Muscle layer of duodenum (tissue), 2 donors: ENCODE measurements at regions not wholly inside any gene's neighbourhood (a gene's known extent, or its start where the extent isn't known, plus 50 kb on each side); places are given as distances from the start of the nearest gene placed in this dataset.
"Not testable (repeated sequence)": the region's sequence is repeated elsewhere in the genome, so short reads cannot be mapped to it uniquely, and the experiment has no call there.

Experiments
- H3K27ac ChIP-seq: one replicate; pipeline ENCODE4 v1.7.0; 2013; ENCODE audit warnings: mild to moderate bottlenecking, low read length
- H3K27me3 ChIP-seq: one replicate; pipeline ENCODE4 v1.7.0; 2013; ENCODE audit warnings: low read depth, mild to moderate bottlenecking, control low read depth, low read length
- H3K36me3 ChIP-seq, 2 donors: one replicate each; pipeline ENCODE4 v1.7.0; 2013; ENCODE audit warnings: low read length in 2 of 2, control low read depth in 1 of 2, mild to moderate bottlenecking in 1 of 2; ENCODE audit not compliant: insufficient read depth in 2 of 2, control insufficient read depth in 1 of 2
- H3K4me1 ChIP-seq, 2 donors: one replicate each; pipeline ENCODE4 v1.7.0; 2013; ENCODE audit warnings: low read length in 2 of 2, mild to moderate bottlenecking in 2 of 2, control low read depth in 1 of 2, moderate library complexity in 1 of 2; ENCODE audit not compliant: insufficient read depth in 2 of 2, control insufficient read depth in 1 of 2
- H3K4me3 ChIP-seq, 2 donors: one replicate each; pipeline ENCODE4 v1.7.0; 2013; ENCODE audit warnings: low read length in 2 of 2, low read depth in 1 of 2, mild to moderate bottlenecking in 1 of 2
- H3K9me3 ChIP-seq, 2 donors: one replicate each; pipeline ENCODE4 v1.7.0; 2013; ENCODE audit warnings: low read length in 2 of 2, control low read depth in 1 of 2, mild to moderate bottlenecking in 1 of 2; ENCODE audit not compliant: control insufficient read depth in 1 of 2
- donor health status: healthy.

DNA sequence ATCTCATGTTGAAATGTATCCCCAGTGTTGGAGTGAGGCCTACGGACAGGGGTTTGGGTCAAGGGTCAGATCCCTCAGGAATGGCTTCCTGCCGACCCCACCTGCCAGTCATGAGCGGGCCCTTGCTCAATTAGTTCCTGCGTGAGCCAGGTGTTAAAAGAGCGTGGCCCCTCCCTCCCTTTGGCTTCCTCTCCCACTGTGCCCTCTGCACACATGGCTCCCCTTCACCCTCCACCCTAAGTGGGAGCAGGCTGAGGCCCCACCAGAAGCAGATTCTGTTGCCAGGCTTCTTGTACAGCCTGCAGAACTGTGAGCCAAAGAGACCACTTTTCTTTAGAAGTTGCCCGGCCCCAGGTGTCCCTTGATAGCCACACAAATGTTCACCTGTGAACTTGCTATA, 193.3 kb downstream of the NPIPB11 start:
- H3K4me1 ChIP-seq, H3K4me3 ChIP-seq, H3K27me3 ChIP-seq, H3K36me3 ChIP-seq, H3K27ac ChIP-seq, H3K9me3 ChIP-seq: not testable (repeated sequence)

- not testable (repeated sequence) for H3K27me3 ChIP-seq, H3K4me3 ChIP-seq, H3K27ac ChIP-seq
These were observed 194.2 kb downstream of the NPIPB11 start for GRCh38 chr16:29212084-29213027.

DNA sequence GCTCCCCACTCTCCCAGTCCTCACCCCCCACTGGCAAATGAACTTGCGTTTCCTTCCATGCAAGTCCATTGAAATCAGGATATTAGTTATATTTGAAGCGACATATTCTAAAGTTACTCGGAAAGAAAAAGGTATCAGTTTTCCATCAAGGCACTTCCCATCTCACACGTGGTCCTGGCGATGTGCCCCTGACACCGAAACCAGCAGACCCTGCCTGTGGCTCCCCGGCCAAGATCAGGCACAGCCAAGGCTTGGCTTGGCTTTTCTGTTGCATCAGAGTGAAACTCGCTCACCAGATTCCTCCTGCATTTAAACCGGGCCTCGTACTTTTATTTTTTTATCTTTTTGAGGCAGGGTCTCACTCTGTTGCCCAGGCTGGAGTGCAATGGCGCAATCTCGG, 195.1 kb downstream of the NPIPB11 start:
- not testable (repeated sequence) for H3K9me3 ChIP-seq, H3K4me3 ChIP-seq, H3K27ac ChIP-seq, H3K36me3 ChIP-seq, H3K4me1 ChIP-seq, H3K27me3 ChIP-seq

More at GRCh38 chr16:29212084-29213027, 194.2 kb downstream of the NPIPB11 start:
- not testable (repeated sequence) for H3K4me1 ChIP-seq, H3K36me3 ChIP-seq, H3K9me3 ChIP-seq

- not testable (repeated sequence) for H3K27ac ChIP-seq, H3K9me3 ChIP-seq, H3K36me3 ChIP-seq, H3K4me3 ChIP-seq, H3K27me3 ChIP-seq, H3K4me1 ChIP-seq
These were observed 196.0 kb downstream of the NPIPB11 start for GRCh38 chr16:29210299-29211150.

DNA sequence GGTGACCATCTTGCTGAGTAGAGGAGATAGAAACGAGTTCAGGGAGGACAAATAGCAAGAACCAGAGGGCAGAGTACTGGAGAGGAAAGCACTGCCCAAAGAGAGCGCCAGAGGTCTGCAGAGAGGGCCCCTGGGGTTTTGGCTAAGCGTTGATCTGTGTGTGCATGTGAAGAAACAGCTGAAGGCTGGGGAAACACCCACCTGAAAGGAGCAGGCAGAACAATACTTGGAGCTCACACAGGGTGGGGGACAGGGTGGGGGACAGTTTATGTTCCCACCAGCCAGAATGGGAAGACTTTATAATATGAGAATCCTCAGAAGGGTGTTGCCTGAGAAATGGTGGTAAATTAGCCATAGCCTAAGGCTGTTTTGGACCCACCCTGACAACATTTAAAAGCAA, 200.4 kb downstream of the NPIPB11 start:
- peaks cover 0 to 18% of the 10 kb centered on the region in 2 donors for H3K4me1 ChIP-seq
- not testable (repeated sequence) for H3K9me3 ChIP-seq

DNA sequence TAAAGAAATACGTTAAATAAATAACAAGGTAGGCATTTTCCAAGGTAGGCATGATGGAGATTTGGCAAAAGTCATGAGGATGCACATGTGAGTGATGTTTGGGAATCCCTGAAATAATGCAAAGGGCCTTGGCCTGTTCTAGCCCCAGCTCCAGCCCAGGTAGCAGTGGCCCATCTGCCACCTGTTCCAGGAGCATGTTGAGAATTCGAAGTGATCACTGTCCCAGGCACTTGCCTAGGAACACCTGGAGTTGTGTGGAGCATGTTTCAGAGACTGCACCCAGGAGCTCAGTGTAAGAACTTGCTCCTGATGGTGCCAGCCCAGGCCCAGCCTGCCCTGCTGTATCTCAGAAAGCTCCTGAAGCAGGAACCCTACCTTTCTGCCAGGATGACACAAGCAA, 201.4 kb downstream of the NPIPB11 start:
- not testable (repeated sequence) for H3K27me3 ChIP-seq, H3K36me3 ChIP-seq, H3K27ac ChIP-seq, H3K9me3 ChIP-seq, H3K4me3 ChIP-seq
- peaks cover 0 to 23% of the 10 kb centered on the region in 2 donors for H3K4me1 ChIP-seq

More for the DNA sequence above, 200.4 kb downstream of the NPIPB11 start:
- H3K36me3 ChIP-seq, H3K4me3 ChIP-seq, H3K27ac ChIP-seq, H3K27me3 ChIP-seq: not testable (repeated sequence)

- Histone ChIP-seq H3K27me3 (no peaks in the 10 kb centered on the region), H3K9me3 (no peaks in the 10 kb centered on the region), H3K4me1 (peaks cover 0 to 23% of the 10 kb centered on the region in 2 donors), H3K4me3 (no peak overlapping the region), H3K27ac (no peak overlapping the region), H3K36me3 (no peaks in the 10 kb centered on the region)
These were observed 201.7 kb downstream of the NPIPB11 start for GRCh38 chr16:29204806-29205135.

DNA sequence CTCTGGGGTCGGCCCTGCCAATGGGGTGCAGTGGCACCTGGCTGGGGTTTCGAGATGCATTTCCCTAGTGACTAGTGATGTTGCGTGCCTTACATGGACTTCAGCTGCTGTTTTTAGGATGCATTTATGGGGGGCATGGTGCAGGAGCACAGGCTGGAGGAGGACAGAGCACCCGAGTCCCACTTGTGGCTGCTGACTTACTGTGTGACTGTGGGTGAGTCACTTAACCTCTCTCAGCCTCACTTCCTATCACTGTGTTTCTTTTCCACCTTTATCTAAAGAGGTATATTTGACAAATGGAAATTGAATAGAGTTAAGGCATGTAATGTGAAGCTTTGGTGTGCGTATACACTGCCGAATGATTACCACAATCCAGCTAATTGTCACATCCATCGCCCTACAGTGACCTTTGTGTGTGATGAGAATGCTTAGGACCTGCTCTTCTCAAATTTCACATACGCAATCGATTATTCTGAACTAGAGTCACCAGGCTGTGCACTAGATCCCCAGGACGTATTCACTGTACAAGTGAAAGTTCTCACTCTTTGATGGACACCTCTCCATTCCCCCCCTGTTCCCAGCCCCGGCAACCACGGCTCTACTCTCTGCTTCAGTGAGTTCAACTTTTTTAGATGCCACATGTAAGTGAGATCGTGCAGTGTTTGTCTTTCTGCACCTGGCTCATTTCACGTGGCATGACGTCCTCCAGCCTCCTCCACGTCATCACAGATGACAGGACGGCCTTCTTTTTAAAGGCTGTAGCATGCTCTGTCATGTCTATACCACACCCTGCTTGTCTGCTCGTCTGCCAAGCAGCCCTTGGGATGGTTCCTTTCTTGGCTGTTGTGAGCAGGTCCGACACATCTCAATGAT, 202.3 kb downstream of the NPIPB11 start:
- not testable (repeated sequence) for H3K36me3 ChIP-seq, H3K27ac ChIP-seq, H3K4me3 ChIP-seq, H3K27me3 ChIP-seq, H3K9me3 ChIP-seq
- peaks cover 0 to 25% of the 10 kb centered on the region in 2 donors for H3K4me1 ChIP-seq

DNA sequence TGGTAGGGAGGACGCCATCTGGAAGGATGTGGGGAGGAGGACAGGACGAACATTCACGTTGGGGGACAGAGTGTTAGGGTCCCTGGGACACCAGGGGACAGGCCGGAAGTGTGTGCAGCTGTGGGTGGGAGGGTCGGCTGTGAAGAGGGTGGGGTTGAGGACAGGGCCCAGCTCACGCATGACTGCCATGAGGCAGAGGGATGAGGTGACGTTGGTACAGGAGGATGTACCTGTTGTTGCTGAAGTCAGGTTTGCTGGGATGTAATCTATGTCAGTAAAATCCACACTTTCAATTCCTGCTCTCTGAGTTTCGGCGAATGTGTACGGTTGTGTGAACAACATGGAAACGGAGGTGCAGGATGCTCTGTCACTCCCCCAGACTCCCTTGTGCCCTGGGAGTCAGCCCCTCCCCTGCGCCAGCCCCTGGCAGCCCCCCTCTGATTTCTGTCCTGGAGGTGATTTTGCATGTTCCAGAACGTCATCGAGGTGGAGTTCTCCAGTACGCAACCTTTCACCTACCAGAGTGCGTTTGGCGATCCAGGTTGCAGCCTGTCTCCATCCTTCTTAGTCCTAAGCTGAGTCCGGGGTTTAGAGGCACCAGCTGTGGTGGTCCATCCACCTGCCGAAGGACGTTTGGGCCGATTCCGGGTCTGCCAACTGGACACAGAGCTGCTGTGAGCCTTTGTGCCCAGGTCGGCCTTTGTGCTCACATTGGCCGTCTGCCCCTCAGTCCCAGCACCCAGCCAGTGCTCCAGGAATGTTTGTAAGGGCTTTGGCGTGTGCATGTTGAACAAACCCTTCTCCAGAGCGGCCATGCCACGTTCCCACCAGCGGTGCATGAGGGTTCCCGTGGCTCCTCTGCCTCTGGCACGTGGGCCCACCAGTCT, 203.2 kb downstream of the NPIPB11 start:
- H3K4me3 ChIP-seq, H3K36me3 ChIP-seq, H3K27ac ChIP-seq, H3K9me3 ChIP-seq, H3K27me3 ChIP-seq: not testable (repeated sequence)
- H3K4me1 ChIP-seq, result peaks cover 0 to 33% of the 10 kb centered on the region in 2 donors

- H3K27me3 ChIP-seq, H3K4me3 ChIP-seq, H3K36me3 ChIP-seq, H3K27ac ChIP-seq, H3K9me3 ChIP-seq: not testable (repeated sequence)
- H3K4me1 ChIP-seq, result peaks cover 0 to 33% of the 10 kb centered on the region in 2 donors
These were observed 203.9 kb downstream of the NPIPB11 start for GRCh38 chr16:29202642-29203041.
